ENCODE measurements at regions not wholly inside any gene's neighbourhood (a gene's known extent, or its start where the extent isn't known, plus 50 kb on each side); places are given as distances from the start of the nearest gene placed in this dataset.

GRCh38 chr6:19479551-19479950 lies 357.6 kb upstream of the ID4 start:
- intact Hi-C loops (cut with DNase I) = no loop called here
- DNase-seq (no peak), ATAC-seq (ENCODE audit: poor library complexity) (no peak)

DNA sequence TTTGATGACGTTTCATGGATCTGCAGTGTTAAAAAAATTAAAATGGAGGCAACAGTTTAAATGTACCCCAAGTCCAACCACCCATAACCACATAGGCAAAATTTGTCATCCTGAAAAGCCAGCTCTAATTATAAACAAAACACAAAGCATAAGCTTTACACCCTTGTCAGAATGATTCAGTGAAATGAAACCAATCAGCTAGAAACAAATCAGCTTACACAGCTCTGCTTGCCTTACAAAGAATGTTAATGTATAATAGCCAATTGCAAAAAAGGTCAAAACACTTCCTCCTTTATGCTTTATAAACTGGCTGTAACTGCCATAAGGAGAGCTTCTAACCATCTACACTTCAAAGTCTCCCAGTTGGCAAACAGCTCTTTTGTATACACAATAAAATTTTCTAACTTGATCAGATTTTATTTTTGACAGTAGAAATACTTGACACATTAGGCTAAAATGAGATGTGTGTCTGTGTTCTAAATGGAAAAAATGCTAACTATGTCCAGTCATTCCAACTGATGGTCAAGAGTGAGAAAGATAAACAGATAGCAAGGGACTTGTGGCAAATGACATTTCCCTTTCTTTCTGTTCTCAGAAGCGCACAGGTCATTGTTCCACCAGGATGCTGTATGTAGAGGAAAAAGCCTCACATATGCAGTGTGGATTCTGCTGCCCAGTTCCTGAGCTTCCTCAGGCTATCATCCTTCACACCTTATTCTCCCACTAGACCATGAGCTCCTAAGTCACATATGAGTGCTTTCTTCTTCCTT lies 344.3 kb upstream of the ID4 start:
- intact Hi-C loops (cut with DNase I) = no loop called here
- DNase-seq (no peak), ATAC-seq (ENCODE audit: poor library complexity) (no peak)

GRCh38 chr6:19501737-19502245 lies 335.4 kb upstream of the ID4 start:
- ATAC-seq (ENCODE audit: poor library complexity) (no peak), DNase-seq (no peak)
- intact Hi-C loops (cut with DNase I) = no loop called here

DNA sequence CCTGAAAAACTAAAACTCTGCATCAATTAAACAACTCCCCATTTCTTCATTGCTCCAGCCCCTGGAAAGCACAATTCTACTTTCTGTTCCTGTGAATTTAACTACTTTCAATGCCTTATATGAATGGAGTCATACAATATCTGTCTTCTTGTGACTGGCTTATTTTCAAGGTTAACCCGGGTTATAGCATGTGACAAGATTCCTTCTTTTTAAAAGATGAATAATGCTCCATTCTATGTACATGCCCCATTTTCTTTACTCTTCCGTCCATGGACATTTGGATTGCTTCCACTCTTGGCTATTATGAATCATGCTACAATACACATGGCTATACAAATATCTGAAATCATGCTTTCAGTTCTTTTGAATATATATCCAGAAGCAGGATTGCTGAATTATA lies 334.9 kb upstream of the ID4 start:
- intact Hi-C loops (cut with DNase I) = no loop called here
- no peak for ATAC-seq (ENCODE audit: poor library complexity)
- DNase-seq = no peak

DNA sequence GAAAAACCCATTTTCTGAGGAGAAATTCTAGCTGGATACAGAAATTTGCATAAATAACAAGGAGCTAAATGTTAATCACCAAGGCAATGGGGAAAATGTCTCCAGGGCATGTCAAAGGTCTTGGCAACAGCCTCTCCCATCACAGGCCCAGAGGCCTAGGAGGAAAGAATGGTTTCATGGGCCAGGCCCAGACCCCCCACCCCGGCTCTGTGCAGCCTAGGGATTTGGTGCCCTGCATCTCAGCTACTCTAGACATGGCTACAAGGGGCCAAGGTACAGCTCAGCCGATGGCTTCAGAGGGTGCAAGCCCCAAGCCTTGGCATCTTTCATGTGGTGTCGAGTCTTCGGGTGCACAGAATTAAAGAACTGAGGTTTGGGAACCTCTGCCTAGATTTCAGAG lies 321.2 kb upstream of the ID4 start:
- DNase-seq = no peak
- intact Hi-C loops (cut with DNase I) = no loop called here
- ATAC-seq (ENCODE audit: poor library complexity) = no peak

DNA sequence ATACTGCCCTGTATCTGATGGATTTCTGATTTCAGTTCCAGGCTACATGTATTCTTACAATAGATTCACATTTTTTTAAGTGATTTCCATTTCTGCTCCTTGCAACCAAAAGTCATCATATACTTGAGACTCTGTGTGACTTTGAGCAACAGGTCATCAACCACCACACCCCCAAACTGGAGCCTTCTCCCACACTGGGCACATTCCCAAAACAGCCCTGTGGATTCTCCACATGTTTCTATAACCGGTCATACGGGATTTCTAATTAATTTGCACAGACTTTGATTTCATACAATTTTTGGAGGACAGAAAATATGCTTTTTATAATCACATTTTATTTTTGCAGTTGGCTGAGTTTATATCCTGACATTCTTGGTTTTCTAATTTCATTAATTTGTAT lies 317.2 kb upstream of the ID4 start:
- intact Hi-C loops (cut with DNase I) = no loop called here
- ATAC-seq (ENCODE audit: poor library complexity) (no peak), DNase-seq (no peak)

GRCh38 chr6:19524366-19525186 lies 312.6 kb upstream of the ID4 start:
- intact Hi-C loops (cut with DNase I) = no loop called here
- ATAC-seq (ENCODE audit: poor library complexity) = no peak
- no peak for DNase-seq

- intact Hi-C loops (cut with DNase I) = no loop called here
- DNase-seq = no peak
- no peak for ATAC-seq (ENCODE audit: poor library complexity)
Measured at GRCh38 chr6:19525673-19526072, 311.5 kb upstream of the ID4 start.

- DNase-seq (no peak), ATAC-seq (ENCODE audit: poor library complexity) (no peak)
- intact Hi-C loops (cut with DNase I) = no loop called here
Measured at GRCh38 chr6:19530188-19530587, 307.0 kb upstream of the ID4 start.

DNA sequence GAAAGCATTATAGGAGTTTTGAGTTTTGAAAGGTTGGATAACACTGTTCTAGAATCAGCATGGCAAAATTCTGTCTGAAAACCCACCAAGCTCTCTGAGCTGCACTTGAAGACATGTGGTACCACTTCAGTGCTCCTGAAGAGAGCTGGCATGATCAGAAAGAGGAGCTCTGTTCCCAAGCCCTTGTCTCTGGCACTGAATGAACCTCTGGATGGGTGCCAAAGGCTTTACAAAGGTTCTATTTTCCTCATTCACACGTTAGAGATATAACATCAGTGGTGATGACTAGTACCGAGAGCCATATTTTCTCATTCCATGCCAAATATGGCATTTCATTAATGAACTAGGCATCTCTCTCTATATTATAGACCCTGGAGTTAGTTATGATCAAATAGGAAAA lies 301.8 kb upstream of the ID4 start:
- ATAC-seq (ENCODE audit: poor library complexity) (no peak), DNase-seq (no peak)
- intact Hi-C loops (cut with DNase I) = no loop called here

DNA sequence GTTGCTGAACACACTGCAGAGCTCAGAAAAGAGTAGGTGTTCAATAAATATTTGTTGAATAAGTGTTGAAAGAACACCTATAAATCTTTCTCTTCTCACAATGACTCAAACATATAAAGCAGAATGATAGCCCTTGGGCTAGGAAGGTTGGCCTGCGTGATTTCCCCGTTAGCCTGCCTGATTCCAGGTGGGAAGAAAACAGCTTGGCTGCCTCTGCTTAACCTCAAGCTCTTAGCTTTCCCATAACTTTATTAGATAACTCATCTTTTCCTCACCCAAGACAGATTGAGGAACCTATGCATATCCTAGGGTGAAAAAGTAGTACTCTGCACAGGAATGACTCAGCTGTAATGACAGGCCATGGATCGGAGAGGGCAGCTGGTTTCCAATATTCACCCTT lies 300.3 kb upstream of the ID4 start:
- ATAC-seq (ENCODE audit: poor library complexity) (no peak), DNase-seq (no peak)
- intact Hi-C loops (cut with DNase I) = no loop called here

- intact Hi-C loops (cut with DNase I) = no loop called here
- no peak for ATAC-seq (ENCODE audit: poor library complexity)
- DNase-seq = no peak
Measured at GRCh38 chr6:19538096-19538495, 299.1 kb upstream of the ID4 start.

- DNase-seq = no peak
- intact Hi-C loops (cut with DNase I) = no loop called here
- no peak for ATAC-seq (ENCODE audit: poor library complexity)
Measured at GRCh38 chr6:19547507-19547906, 289.7 kb upstream of the ID4 start.

- intact Hi-C loops (cut with DNase I) = no loop called here
- ATAC-seq (ENCODE audit: poor library complexity) (no peak), DNase-seq (no peak)
Measured at GRCh38 chr6:19549109-19549508, 288.1 kb upstream of the ID4 start.

GRCh38 chr6:19550380-19550779 lies 286.8 kb upstream of the ID4 start:
- DNase-seq (no peak), ATAC-seq (ENCODE audit: poor library complexity) (no peak)
- intact Hi-C loops (cut with DNase I) = no loop called here

- ATAC-seq (ENCODE audit: poor library complexity) (no peak), DNase-seq (no peak)
- intact Hi-C loops (cut with DNase I) = no loop called here
Measured at GRCh38 chr6:19551611-19552010, 285.6 kb upstream of the ID4 start.

DNA sequence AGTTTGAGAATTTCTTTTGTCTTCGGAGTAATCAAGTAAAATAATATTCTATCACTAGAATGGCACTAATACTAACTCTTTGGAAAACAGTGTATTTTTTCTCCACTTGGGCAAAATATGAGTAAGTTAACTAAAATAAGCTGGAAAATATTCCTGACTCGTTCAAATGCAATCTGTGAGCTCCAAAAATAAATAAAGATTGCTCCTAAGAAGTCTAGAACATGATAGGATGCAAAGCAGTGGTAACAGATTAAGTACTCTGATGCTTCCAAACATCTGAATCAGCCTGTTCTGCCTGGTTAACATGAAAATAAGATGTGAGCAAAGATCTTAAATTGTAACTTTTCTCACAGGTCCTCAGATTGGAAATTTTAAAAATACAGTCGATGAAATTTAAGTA lies 285.1 kb upstream of the ID4 start:
- ATAC-seq (ENCODE audit: poor library complexity) (no peak), DNase-seq (no peak)
- intact Hi-C loops (cut with DNase I) = no loop called here

DNA sequence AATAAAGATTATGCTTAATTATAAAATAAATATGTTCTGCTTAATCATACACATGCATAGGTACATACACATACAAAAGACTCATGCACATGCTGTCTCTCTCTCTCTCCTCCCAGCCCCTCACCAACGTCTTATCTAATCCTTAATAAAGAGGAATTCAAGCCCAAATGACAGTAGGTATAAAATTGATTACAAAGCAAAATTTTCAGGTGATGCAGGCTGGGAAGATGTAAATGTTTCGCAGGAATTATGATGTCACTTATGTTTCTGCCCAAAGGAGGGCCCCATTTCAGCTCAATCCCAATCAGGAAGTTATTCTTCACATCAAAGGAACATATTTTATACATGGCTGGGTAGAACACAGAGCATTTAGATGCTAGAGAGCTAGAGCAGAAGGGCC lies 284.6 kb upstream of the ID4 start:
- intact Hi-C loops (cut with DNase I) = no loop called here
- ATAC-seq (ENCODE audit: poor library complexity) = no peak
- no peak for DNase-seq

DNA sequence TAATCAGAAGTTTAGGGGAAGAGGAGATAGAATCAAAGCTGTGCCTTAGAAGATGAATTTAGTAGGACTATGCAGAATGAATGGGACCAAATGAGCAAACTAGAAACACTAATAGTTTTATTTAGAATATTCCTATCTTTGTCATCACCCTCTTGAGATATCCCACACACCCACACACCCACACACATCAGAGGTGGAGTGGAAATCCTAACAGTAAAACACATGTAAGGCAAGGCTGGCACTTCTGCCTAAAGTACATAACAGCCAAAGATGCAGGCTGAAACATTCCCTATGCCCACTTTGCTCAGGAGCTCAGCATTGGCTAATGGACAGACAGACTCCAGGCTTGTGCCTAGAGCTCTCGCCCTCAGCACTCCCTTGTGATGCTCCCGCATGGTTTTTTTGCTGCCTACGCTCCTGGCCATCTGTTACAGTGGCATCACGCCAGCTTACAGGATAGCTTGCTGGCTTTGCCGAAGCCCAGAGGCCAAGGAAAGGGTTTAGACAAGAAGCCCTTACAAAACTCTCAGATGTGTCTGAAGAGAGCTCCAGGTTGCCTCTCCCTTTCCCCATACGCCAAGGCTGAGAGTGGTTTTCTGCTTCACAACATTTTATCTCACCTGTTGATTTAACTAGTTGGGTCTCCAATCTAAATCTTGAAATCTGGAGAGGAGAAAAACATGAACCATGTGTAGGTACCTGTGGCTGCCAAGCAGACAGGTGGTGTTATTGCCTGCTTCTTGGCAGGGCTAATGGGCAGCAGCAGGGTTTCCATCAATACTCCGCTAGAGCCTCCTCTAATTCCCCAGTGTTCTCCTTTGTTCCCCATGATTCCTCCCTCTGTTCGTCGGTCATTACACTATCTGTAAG lies 282.6 kb upstream of the ID4 start:
- ATAC-seq (ENCODE audit: poor library complexity) (no peak), DNase-seq (no peak)
- intact Hi-C loops (cut with DNase I) = no loop called here
